HepG2 (cell line): ENCODE measurements at regions not wholly inside any gene's neighbourhood (a gene's known extent, or its start where the extent isn't known, plus 50 kb on each side); places are given as distances from the start of the nearest gene placed in this dataset.

Experiments
- ATAC-seq: fragments of 200-7000 bp; cut with Tn5 transposase; 3 replicates; pipeline ENCODE4 v1.9.1; 2020; ENCODE audit warnings: mild to moderate bottlenecking, moderate library complexity
- BruUV-seq: library from RNA; stranded (reverse); fragments of 400-500 nt; replicated peaks from 2 replicates; lab custom pipeline; 2021; lab: Mats Ljungman, UMichigan
- CTCF ChIA-PET: fragments of 300-600 bp; formaldehyde crosslinking; extraction: SDS; loops from one replicate; lab custom pipeline; 2021; ENCODE audit warnings: low total read pairs, inconsistent platforms, low intra/inter-chr PET ratio; lab: Yijun Ruan, JAX
- POLR2A ChIA-PET: fragments of 350-600 bp; sonication (Branson Sonifier 250); formaldehyde crosslinking; loops from one replicate; lab custom pipeline; 2020; ENCODE audit warnings: antibody characterized with exemption, inconsistent platforms; lab: Yijun Ruan, JAX
- DNase-seq: peaks from one replicate; pipeline ENCODE4 v3.0.0-alpha.2; 2015; ENCODE audit warnings: low spot score
- FAIRE-seq: peaks from 3 replicates; lab custom pipeline; 2011; peaks lifted over from hg19 to GRCh38; lab: Jason Lieb, UNC
- H2AFZ ChIP-seq: one replicate; pipeline ENCODE4 v1.6.1; 2011; ENCODE audit warnings: low read length, inconsistent platforms
- H3K27ac ChIP-seq: fragments of 300-600 bp; 3 replicates; pipeline ENCODE4 v1.8.0; 2011; ENCODE audit warnings: mixed run types, mild to moderate bottlenecking, mixed read lengths, low read length, inconsistent platforms; ENCODE audit not compliant: insufficient read depth; ENCODE audit errors: extremely low read length
- H3K27me3 ChIP-seq, 2 experiments: fragments of 200-600 bp in 1 of 2; 2 replicates in 1 of 2; 3 replicates in 1 of 2; pipeline versions ENCODE4 v1.6.0 to v1.8.0; 2011; ENCODE audit warnings: low read length in 2 of 2, mild to moderate bottlenecking in 2 of 2, moderate library complexity in 2 of 2, inconsistent platforms in 1 of 2; ENCODE audit not compliant: insufficient read depth in 2 of 2, control insufficient read depth in 1 of 2
- H3K36me3 ChIP-seq, 2 experiments: fragments of 200-600 bp in 1 of 2; replicated peaks in 1 of 2; 2 replicates in 1 of 2; 3 replicates in 1 of 2; pipeline versions ENCODE4 v1.5.1 to v1.8.0; 2011; ENCODE audit warnings: low read length in 2 of 2, inconsistent platforms in 1 of 2; ENCODE audit not compliant: insufficient read depth in 2 of 2, control insufficient read depth in 1 of 2
- H3K4me1 ChIP-seq: 2 replicates; pipeline ENCODE4 v1.5.1; 2012; ENCODE audit warnings: low read length, inconsistent platforms; ENCODE audit not compliant: insufficient read depth
- H3K4me2 ChIP-seq: 2 replicates; pipeline ENCODE4 v1.6.0; 2011; ENCODE audit warnings: low read depth, low read length, inconsistent platforms
- H3K4me3 ChIP-seq, 3 experiments: fragments of 200-600 bp in 1 of 3; sonication (generic), shearing (Covaris generic) in 1 of 3; replicated peaks in 1 of 3; 2 replicates each; pipeline ENCODE4 v1.5.1; 2011 to 2016; ENCODE audit warnings: low read length in 3 of 3, inconsistent platforms in 2 of 3, low read depth in 2 of 3, mild to moderate bottlenecking in 2 of 3, control low read depth in 1 of 3, mixed read lengths in 1 of 3; ENCODE audit not compliant: insufficient read depth in 1 of 3
- H3K79me2 ChIP-seq: one replicate; pipeline ENCODE4 v1.6.1; 2011; ENCODE audit warnings: low read length, inconsistent platforms; ENCODE audit not compliant: insufficient read depth
- H3K9ac ChIP-seq: 2 replicates; pipeline ENCODE4 v1.6.0; 2011; ENCODE audit warnings: mild to moderate bottlenecking, low read depth, low read length, inconsistent platforms; ENCODE audit not compliant: insufficient read depth
- H3K9me3 ChIP-seq: 2 replicates; pipeline ENCODE4 v1.5.1; 2012; ENCODE audit warnings: mild to moderate bottlenecking, low read length
- H4K20me1 ChIP-seq: 2 replicates; pipeline ENCODE4 v1.6.0; 2011; ENCODE audit warnings: inconsistent platforms, mild to moderate bottlenecking, low read length, moderate library complexity; ENCODE audit not compliant: insufficient read depth
- ESRRA ChIP-seq: sonication (generic); formaldehyde crosslinking; IDR thresholded peaks from 2 replicates; pipeline ENCODE4 v1.5.1; 2020; ENCODE audit warnings: mild to moderate bottlenecking, low read depth, missing genetic modification reagents
- GABPA ChIP-seq, 2 experiments: IDR thresholded peaks; 2 replicates each; pipeline ENCODE4 v1.6.1; 2011 to 2016; ENCODE audit warnings: low read depth in 2 of 2, low read length in 1 of 2, missing biosample characterization in 1 of 2, missing genetic modification characterization in 1 of 2
- MAFF ChIP-seq: IDR thresholded peaks from 2 replicates; pipeline ENCODE4 v1.6.1; 2011; ENCODE audit warnings: low read depth, low read length, improper control_type of control experiment
- MAFK ChIP-seq, 2 experiments: IDR thresholded peaks in 1 of 2; conservative IDR thresholded peaks in 1 of 2; 2 replicates each; pipeline ENCODE4 v1.6.1; 2011; ENCODE audit warnings: improper control_type of control experiment in 2 of 2, low read length in 2 of 2
- MBD4 ChIP-seq: IDR thresholded peaks from 2 replicates; pipeline ENCODE4 v1.6.1; 2012; ENCODE audit warnings: low read length, inconsistent platforms, borderline replicate concordance
- POLR2AphosphoS5 ChIP-seq: IDR thresholded peaks from 2 replicates; pipeline ENCODE4 v1.6.1; 2012; ENCODE audit warnings: low read depth, low read length
- REL ChIP-seq: sonication (generic); formaldehyde crosslinking; conservative IDR thresholded peaks from 2 replicates; pipeline ENCODE4 v1.8.0; 2022; ENCODE audit warnings: mild to moderate bottlenecking, missing genetic modification reagents, moderate library complexity
- SIX4 ChIP-seq: sonication (generic); formaldehyde crosslinking; IDR thresholded peaks from 2 replicates; pipeline ENCODE4 v1.4.0; 2020; ENCODE audit warnings: missing genetic modification reagents
- XRCC5 ChIP-seq: fragments of 200-400 bp; formaldehyde crosslinking; optimal IDR thresholded peaks from 2 replicates; pipeline ENCODE3; 2017; ENCODE audit warnings: mild to moderate bottlenecking, low read length
- ZBTB49 ChIP-seq: sonication (generic); formaldehyde crosslinking; IDR thresholded peaks from 2 replicates; pipeline ENCODE4 v1.4.0; 2020; ENCODE audit warnings: missing genetic modification reagents, borderline replicate concordance
- ZFAT ChIP-seq: sonication (generic); formaldehyde crosslinking; conservative IDR thresholded peaks from 2 replicates; pipeline ENCODE4 v1.8.1; 2023; ENCODE audit warnings: missing genetic modification reagents, inconsistent platforms
- ZNF230 ChIP-seq: sonication (generic); formaldehyde crosslinking; IDR thresholded peaks from 2 replicates; pipeline ENCODE4 v1.4.0; 2020; ENCODE audit warnings: mild to moderate bottlenecking, missing genetic modification reagents
- ZNF552 ChIP-seq: sonication (generic); formaldehyde crosslinking; IDR thresholded peaks from 2 replicates; pipeline ENCODE4 v1.9.0; 2022; ENCODE audit warnings: missing genetic modification reagents, mild to moderate bottlenecking, borderline replicate concordance
- ZSCAN5A ChIP-seq: sonication (generic); formaldehyde crosslinking; IDR thresholded peaks from 2 replicates; pipeline ENCODE4 v1.8.0; 2022; ENCODE audit warnings: mild to moderate bottlenecking, missing genetic modification reagents, borderline replicate concordance
- WGBS: methylation state at CpG from one replicate; pipeline ENCODE4 v1.1.6; 2017; ENCODE audit warnings: low lambda C conversion rate; 5-methylcytosine and 5-hydroxymethylcytosine counted together
- in situ Hi-C: cut with HindIII; loops from 2 replicates; pipeline ENCODE4 v1.10.0; 2017; ENCODE audit warnings: low pct_unique_long_range_greater_than_20kb; ENCODE audit not compliant: extremely low pct_ligation_motif_present
- intact Hi-C: fragments of 100-400 bp; cut with micrococcal nuclease; formaldehyde crosslinking; loops from one replicate; pipeline ENCODE4 v1.10.0; 2022; ENCODE audit not compliant: unreplicated experiment

GRCh38 chr18:41320100-41320499, 634.9 kb upstream of the PIK3C3 start:
- no TSS peak for BruUV-seq
- POLR2A ChIA-PET: no interaction called here

GRCh38 chr18:41315134-41315533, 639.9 kb upstream of the PIK3C3 start:
- intact Hi-C loops: no loop called here
- 2% methylated on average over 3 of the region's 3 CpGs for WGBS

More at GRCh38 chr18:41320100-41320499, 634.9 kb upstream of the PIK3C3 start:
- Histone ChIP-seq H3K9ac (no peak overlapping the region), H3K4me2 (no peak overlapping the region), H3K79me2 (no peaks in the 10 kb centered on the region), H3K4me1 (no peaks in the 10 kb centered on the region), H3K36me3 (no peaks in the 10 kb centered on the region), H2AFZ (no peak overlapping the region), H3K4me3 (no peak overlapping the region), H3K9me3 (no peaks in the 10 kb centered on the region), H3K27me3 (no peaks in the 10 kb centered on the region), H3K27ac (no peak overlapping the region), H4K20me1 (no peaks in the 10 kb centered on the region)
- 3% methylated on average over 2 of the region's 2 CpGs for WGBS
- TF ChIP-seq GABPA (IDR thresholded peaks at IDR 0.05; ENCODE audit: low read depth, low read length) (no peak), GABPA (CRISPR knock-in tag; IDR thresholded peaks at IDR 0.05; ENCODE audit: low read depth) (no peak), ZNF552 (no peak), ZFAT (CRISPR knock-in tag) (no peak), ZNF230 (CRISPR knock-in tag) (no peak), ESRRA (no peak), MBD4 (no peak), SIX4 (no peak), ZSCAN5A (no peak), REL (CRISPR knock-in tag) (no peak), POLR2AphosphoS5 (no peak)
- CTCF ChIA-PET: no interaction called here
- in situ Hi-C loops: no loop called here
- DNase-seq: no peak
- no peak for ATAC-seq
- intact Hi-C loops: no loop called here
- FAIRE-seq: no peak

More at GRCh38 chr18:41315134-41315533, 639.9 kb upstream of the PIK3C3 start:
- Histone ChIP-seq H3K27ac (no peak overlapping the region), H2AFZ (no peak overlapping the region), H3K9me3 (no peaks in the 10 kb centered on the region; the same call in 1 of the 2 replicates), H4K20me1 (no peaks in the 10 kb centered on the region), H3K4me2 (no peak overlapping the region), H3K27me3 (no peaks in the 10 kb centered on the region), H3K4me3 (no peak overlapping the region), H3K36me3 (no peaks in the 10 kb centered on the region), H3K9ac (no peak overlapping the region), H3K4me1 (no peaks in the 10 kb centered on the region), H3K79me2 (no peaks in the 10 kb centered on the region)
- no peak for ATAC-seq
- DNase-seq: no peak
- no TSS peak for BruUV-seq
- POLR2A ChIA-PET: no interaction called here
- FAIRE-seq: no peak
- CTCF ChIA-PET: no interaction called here
- TF ChIP-seq ZBTB49 (CRISPR knock-in tag) (no peak), MAFK (conservative IDR thresholded peaks at IDR 0.05 in 1 of 2, IDR thresholded peaks at IDR 0.05 in 1 of 2; ENCODE audit: low read length in 2 of 2) (peak; percentile 76 to 88; a peak in 3 of 4 replicates), MAFF (peak; percentile 81), XRCC5 (no peak)
- in situ Hi-C loops: no loop called here
